ENCODE measurements at regions not wholly inside any gene's neighbourhood (a gene's known extent, or its start where the extent isn't known, plus 50 kb on each side); places are given as distances from the start of the nearest gene placed in this dataset.

DNA sequence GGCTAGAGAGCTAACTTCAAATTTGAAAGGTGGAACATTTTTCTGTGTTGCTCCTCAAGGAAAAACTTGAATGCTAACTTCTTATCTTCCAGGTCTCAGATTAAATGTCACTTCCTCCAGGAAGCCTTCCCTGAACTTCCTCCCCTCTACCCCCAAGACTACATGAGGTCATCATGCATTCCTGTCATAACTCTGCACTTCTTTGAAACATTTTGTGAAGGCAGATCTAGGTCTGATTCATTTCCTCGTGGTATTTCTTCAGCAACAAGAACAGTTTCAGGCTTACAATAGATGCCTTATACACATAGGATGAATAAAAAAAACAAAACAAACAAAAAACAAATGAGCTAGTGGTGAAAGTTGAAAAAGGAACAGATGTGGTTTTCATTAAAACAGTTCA is 97.1 kb upstream of the SRRM4 start:
- no peak for DNase-seq
- Mint-ChIP-seq H3K27ac (ENCODE audit: unreplicated experiment) (no peak overlapping the region), H3K27me3 (ENCODE audit: unreplicated experiment) (no peaks in the 10 kb centered on the region), H3K4me1 (ENCODE audit: low read depth, unreplicated experiment) (no peaks in the 10 kb centered on the region), H3K36me3 (ENCODE audit: insufficient read depth, unreplicated experiment) (peaks cover under 1% of the 10 kb centered on the region), H3K4me3 (ENCODE audit: low read depth, unreplicated experiment) (no peak overlapping the region), H3K9me3 (ENCODE audit: low read depth, unreplicated experiment) (peaks cover 4% of the 10 kb centered on the region)
- TF ChIP-seq, protein P1, sequence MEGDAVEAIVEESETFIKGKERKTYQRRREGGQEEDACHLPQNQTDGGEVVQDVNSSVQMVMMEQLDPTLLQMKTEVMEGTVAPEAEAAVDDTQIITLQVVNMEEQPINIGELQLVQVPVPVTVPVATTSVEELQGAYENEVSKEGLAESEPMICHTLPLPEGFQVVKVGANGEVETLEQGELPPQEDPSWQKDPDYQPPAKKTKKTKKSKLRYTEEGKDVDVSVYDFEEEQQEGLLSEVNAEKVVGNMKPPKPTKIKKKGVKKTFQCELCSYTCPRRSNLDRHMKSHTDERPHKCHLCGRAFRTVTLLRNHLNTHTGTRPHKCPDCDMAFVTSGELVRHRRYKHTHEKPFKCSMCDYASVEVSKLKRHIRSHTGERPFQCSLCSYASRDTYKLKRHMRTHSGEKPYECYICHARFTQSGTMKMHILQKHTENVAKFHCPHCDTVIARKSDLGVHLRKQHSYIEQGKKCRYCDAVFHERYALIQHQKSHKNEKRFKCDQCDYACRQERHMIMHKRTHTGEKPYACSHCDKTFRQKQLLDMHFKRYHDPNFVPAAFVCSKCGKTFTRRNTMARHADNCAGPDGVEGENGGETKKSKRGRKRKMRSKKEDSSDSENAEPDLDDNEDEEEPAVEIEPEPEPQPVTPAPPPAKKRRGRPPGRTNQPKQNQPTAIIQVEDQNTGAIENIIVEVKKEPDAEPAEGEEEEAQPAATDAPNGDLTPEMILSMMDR (IDR thresholded peaks at IDR 0.05; ENCODE audit: unreplicated experiment), result no peak
- CTCF ChIA-PET, result no interaction called here
- no TSS peak for BruUV-seq (replicated peaks)
- intact Hi-C loops (cut with micrococcal nuclease; ENCODE audit: unreplicated experiment), result no loop called here

DNA sequence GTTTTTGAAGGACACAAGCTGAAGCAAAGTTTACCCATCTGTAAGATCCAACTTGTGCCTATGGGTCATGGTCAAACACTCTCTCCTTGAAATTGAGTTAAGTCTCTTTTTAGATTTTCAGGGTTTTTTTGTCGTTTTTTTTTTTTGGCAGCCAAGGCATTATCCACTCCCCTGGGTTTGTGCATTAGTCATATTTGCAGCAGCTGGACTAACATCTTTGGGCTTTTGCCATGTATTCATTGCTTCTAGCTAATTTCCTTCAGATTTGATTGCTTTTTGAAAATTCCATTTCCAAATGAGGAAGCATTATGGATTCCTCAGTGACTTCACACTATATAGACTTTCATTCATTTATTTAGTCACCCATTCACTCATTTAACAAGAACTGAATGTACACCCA is 80.3 kb upstream of the SRRM4 start:
- Mint-ChIP-seq H3K9me3 (ENCODE audit: low read depth, unreplicated experiment) (no peaks in the 10 kb centered on the region), H3K27ac (ENCODE audit: unreplicated experiment) (no peak overlapping the region), H3K36me3 (ENCODE audit: insufficient read depth, unreplicated experiment) (no peaks in the 10 kb centered on the region), H3K4me3 (ENCODE audit: low read depth, unreplicated experiment) (no peak overlapping the region), H3K27me3 (ENCODE audit: unreplicated experiment) (peaks cover 35% of the 10 kb centered on the region), H3K4me1 (ENCODE audit: low read depth, unreplicated experiment) (no peaks in the 10 kb centered on the region)
- BruUV-seq (replicated peaks), result no TSS peak
- DNase-seq, result no peak
- TF ChIP-seq, protein P1 (IDR thresholded peaks at IDR 0.05; ENCODE audit: unreplicated experiment), result no peak
- CTCF ChIA-PET, result no interaction called here
- intact Hi-C loops (cut with micrococcal nuclease; ENCODE audit: unreplicated experiment), result no loop called here

- no peaks in the 10 kb centered on the region for H3K4me1 Mint-ChIP-seq (ENCODE audit: low read depth, unreplicated experiment)
- no peak for DNase-seq
Observed at GRCh38 chr12:118908811-118909210, 72.5 kb upstream of the SRRM4 start.

DNA sequence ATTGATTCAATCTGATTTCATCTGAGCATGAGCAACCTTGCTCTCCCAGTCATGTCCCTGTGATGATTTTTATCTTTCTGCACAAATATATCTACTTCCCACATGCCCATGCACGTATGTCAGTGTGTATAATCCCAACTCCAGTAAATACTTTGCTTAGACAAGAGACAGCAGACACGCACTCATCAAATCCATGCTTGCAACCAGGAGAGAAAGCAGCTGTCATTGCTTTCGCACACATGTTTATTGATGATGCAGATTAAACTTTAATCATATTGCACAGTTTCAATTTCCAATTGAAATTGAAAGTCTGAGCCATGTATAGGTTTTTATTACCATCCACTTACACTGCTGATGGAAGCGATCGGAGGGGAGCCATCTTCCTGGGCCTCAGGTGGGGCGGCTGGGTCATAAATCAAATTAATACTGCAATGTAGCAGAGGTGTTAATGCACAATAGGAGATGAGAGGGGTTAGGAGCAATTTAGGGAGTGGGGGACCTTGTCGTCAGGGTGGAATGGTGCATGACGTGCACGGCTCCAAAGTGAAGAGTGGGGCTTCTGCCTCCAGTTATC is 68.6 kb upstream of the SRRM4 start:
- no TSS peak for BruUV-seq (replicated peaks)
- TF ChIP-seq, protein P1 (IDR thresholded peaks at IDR 0.05; ENCODE audit: unreplicated experiment), result no peak
- H3K27ac Mint-ChIP-seq (ENCODE audit: unreplicated experiment), result no peak overlapping the region
- H3K4me1 Mint-ChIP-seq (ENCODE audit: low read depth, unreplicated experiment), result no peaks in the 10 kb centered on the region
- H3K27me3 Mint-ChIP-seq (ENCODE audit: unreplicated experiment), result no peaks in the 10 kb centered on the region
- H3K9me3 Mint-ChIP-seq (ENCODE audit: low read depth, unreplicated experiment), result no peaks in the 10 kb centered on the region
- no peak for DNase-seq
- H3K36me3 Mint-ChIP-seq (ENCODE audit: insufficient read depth, unreplicated experiment), result no peaks in the 10 kb centered on the region
- intact Hi-C loops (cut with micrococcal nuclease; ENCODE audit: unreplicated experiment), result no loop called here
- no peak overlapping the region for H3K4me3 Mint-ChIP-seq (ENCODE audit: low read depth, unreplicated experiment)
- CTCF ChIA-PET, result no interaction called here

More at GRCh38 chr12:118908811-118909210, 72.5 kb upstream of the SRRM4 start:
- Mint-ChIP-seq H3K9me3 (ENCODE audit: low read depth, unreplicated experiment) (no peaks in the 10 kb centered on the region), H3K27ac (ENCODE audit: unreplicated experiment) (no peak overlapping the region), H3K36me3 (ENCODE audit: insufficient read depth, unreplicated experiment) (no peaks in the 10 kb centered on the region), H3K27me3 (ENCODE audit: unreplicated experiment) (no peaks in the 10 kb centered on the region), H3K4me3 (ENCODE audit: low read depth, unreplicated experiment) (no peak overlapping the region)
- no TSS peak for BruUV-seq (replicated peaks)
- CTCF ChIA-PET, result no interaction called here
- intact Hi-C loops (cut with micrococcal nuclease; ENCODE audit: unreplicated experiment), result no loop called here
- TF ChIP-seq, protein P1 (IDR thresholded peaks at IDR 0.05; ENCODE audit: unreplicated experiment), result no peak

All from Calu3 (cell line).